Suprapubic skin (tissue), 4 donors: ENCODE measurements at regions not wholly inside any gene's neighbourhood (a gene's known extent, or its start where the extent isn't known, plus 50 kb on each side); places are given as distances from the start of the nearest gene placed in this dataset.

Experiments
- DNase-seq, 2 donors: peaks; one replicate each; pipeline ENCODE4 v3.0.0-alpha.2; 2019; ENCODE audit warnings: low spot score in 2 of 2
- H3K27ac ChIP-seq: fragments of 200-600 bp; sonication (generic); one replicate; pipeline ENCODE4 v1.5.1; 2019
- H3K27me3 ChIP-seq: fragments of 200-600 bp; sonication (generic); one replicate; pipeline ENCODE4 v1.5.1; 2019
- H3K36me3 ChIP-seq: fragments of 200-600 bp; sonication (generic); one replicate; pipeline ENCODE4 v1.5.1; 2019
- H3K4me1 ChIP-seq: fragments of 200-600 bp; sonication (generic); one replicate; pipeline ENCODE4 v1.5.1; 2019
- H3K4me3 ChIP-seq: fragments of 200-600 bp; sonication (generic); one replicate; pipeline ENCODE4 v1.5.1; 2019; ENCODE audit warnings: mild to moderate bottlenecking
- H3K9me3 ChIP-seq: fragments of 200-600 bp; sonication (generic); one replicate; pipeline ENCODE4 v1.5.1; 2019
- CTCF ChIP-seq, 2 donors: fragments of 200-600 bp in 1 of 2; fragments of 450-650 bp in 1 of 2; sonication (generic) in 1 of 2; IDR thresholded peaks; one replicate each; pipeline ENCODE4 v1.5.1; 2016 to 2019; ENCODE audit warnings: antibody characterized with exemption in 2 of 2, mild to moderate bottlenecking in 1 of 2, moderate library complexity in 1 of 2
- EP300 ChIP-seq: sonication (generic); formaldehyde crosslinking; IDR thresholded peaks from one replicate; pipeline ENCODE4 v1.6.1; 2017; ENCODE audit warnings: antibody characterized with exemption
- POLR2A ChIP-seq, 2 donors: fragments of 450-650 bp; IDR thresholded peaks; one replicate each; pipeline ENCODE4 v1.6.1; 2017; ENCODE audit warnings: antibody characterized with exemption in 2 of 2, mild to moderate bottlenecking in 2 of 2, moderate library complexity in 2 of 2
- POLR2AphosphoS5 ChIP-seq, 3 donors: sonication (generic); formaldehyde crosslinking; IDR thresholded peaks; one replicate each; pipeline ENCODE4 v1.6.1; 2017; ENCODE audit warnings: antibody characterized with exemption in 3 of 3
- WGBS: methylation state at CpG from one replicate; pipeline ENCODE4 v1.1.5; 2018; 5-methylcytosine and 5-hydroxymethylcytosine counted together

DNA sequence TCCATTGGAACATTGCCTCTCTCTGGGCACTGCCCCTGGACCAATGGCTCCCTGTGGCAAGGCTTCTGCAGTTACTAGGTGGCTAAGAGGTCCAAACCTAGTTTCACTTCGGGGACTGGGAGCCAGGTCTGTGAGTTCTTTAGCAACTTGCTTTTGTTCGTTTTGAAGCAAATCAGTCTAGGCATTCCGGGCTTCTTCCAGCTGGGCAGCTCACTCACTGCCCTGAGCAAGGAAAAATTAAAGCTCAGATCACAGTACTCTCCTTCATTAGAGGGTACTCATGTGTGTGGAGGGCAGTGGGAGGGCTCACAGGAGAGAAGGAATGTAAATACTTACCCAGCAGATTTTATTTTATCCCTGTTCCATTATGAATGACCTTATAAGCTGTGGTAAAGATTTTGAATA, 80.3 kb downstream of the SPP2 start:
- whole genome bisulfite sequencing: 56% methylated on average over 3 of the region's 3 CpGs
- TF ChIP-seq POLR2A (IDR thresholded peaks at IDR 0.05) (no peak), EP300 (no peak), CTCF (IDR thresholded peaks at IDR 0.05) (no peak), POLR2AphosphoS5 (IDR thresholded peaks at IDR 0.05) (no peak)
- H3K4me3 ChIP-seq: no peak overlapping the region
- H3K9me3 ChIP-seq: no peaks in the 10 kb centered on the region
- no peak overlapping the region for H3K27ac ChIP-seq
- no peaks in the 10 kb centered on the region for H3K36me3 ChIP-seq
- peaks cover 10% of the 10 kb centered on the region for H3K4me1 ChIP-seq
- no peak for DNase-seq
- H3K27me3 ChIP-seq: no peaks in the 10 kb centered on the region

- no peak overlapping the region for H3K4me3 ChIP-seq
- TF ChIP-seq EP300 (no peak), POLR2A (IDR thresholded peaks at IDR 0.05) (no peak), CTCF (IDR thresholded peaks at IDR 0.05) (no peak), POLR2AphosphoS5 (IDR thresholded peaks at IDR 0.05) (no peak)
- DNase-seq: no peak
- H3K27me3 ChIP-seq: no peaks in the 10 kb centered on the region
- 100% methylated on average over 1 of the region's 1 CpG for WGBS
- H3K9me3 ChIP-seq: no peaks in the 10 kb centered on the region
- H3K27ac ChIP-seq: no peak overlapping the region
- H3K4me1 ChIP-seq: peaks cover 2% of the 10 kb centered on the region
- H3K36me3 ChIP-seq: no peaks in the 10 kb centered on the region
Observed at GRCh38 chr2:234128606-234129005, 78.1 kb downstream of the SPP2 start.
